HG03097 (cell line): ENCODE measurements at regions not wholly inside any gene's neighbourhood (a gene's known extent, or its start where the extent isn't known, plus 50 kb on each side); places are given as distances from the start of the nearest gene placed in this dataset.
A peak's percentile ranks its signal among the peaks of the same experiment; 100 is the strongest.
"Not testable (repeated sequence)": the region's sequence is repeated elsewhere in the genome, so short reads cannot be mapped to it uniquely, and the experiment has no call there.

Source experiments
- ATAC-seq: cut with Tn5 transposase; IDR thresholded peaks from one replicate; pipeline ENCODE4 v1.9.1; 2021; ENCODE audit not compliant: unreplicated experiment, low FRiP score

DNA sequence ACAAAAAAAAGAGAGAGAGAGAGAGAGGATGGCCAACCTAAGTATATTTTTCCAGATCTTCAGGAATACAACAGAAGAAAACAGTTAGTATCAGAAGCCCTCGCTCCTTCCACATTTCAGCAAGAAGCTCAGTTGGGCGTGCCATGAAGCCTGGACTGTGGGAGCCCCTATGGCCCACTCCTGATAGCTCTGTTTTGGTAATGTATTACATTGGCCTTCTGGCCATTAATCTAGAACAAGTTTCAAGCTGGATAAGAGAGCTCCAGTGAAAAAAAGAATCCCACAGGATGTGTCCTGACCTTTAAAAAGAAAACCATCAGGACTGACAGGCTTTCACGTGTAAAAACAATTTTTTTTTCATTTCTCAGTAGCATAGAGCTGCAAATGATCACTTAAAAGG lies 197.9 kb downstream of the ICOS start:
- ATAC-seq = no peak

GRCh38 chr2:204135752-204136151 lies 199.2 kb downstream of the ICOS start:
- no peak for ATAC-seq

DNA sequence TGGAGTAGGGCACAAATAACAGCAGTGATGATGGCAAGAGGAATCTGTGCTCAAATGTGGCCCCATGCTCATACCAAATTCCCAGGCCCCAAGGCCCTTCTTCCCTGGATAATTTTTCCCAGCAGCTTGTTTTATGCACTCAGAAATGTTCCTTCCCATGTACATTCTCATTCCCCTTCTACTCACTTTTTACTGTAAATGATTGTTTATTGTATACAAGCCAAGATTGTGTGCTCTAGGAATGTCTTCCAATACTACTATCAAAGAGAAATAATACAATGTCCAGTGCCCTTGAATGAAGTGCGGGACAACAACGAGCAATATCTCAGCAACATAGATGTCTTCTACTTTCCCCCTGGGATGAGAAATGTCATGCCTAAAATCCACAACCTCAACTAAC lies 201.6 kb downstream of the ICOS start:
- ATAC-seq = no peak

GRCh38 chr2:204140246-204140645 lies 203.7 kb downstream of the ICOS start:
- ATAC-seq = no peak

GRCh38 chr2:204143216-204144014 lies 206.9 kb downstream of the ICOS start:
- no peak for ATAC-seq

DNA sequence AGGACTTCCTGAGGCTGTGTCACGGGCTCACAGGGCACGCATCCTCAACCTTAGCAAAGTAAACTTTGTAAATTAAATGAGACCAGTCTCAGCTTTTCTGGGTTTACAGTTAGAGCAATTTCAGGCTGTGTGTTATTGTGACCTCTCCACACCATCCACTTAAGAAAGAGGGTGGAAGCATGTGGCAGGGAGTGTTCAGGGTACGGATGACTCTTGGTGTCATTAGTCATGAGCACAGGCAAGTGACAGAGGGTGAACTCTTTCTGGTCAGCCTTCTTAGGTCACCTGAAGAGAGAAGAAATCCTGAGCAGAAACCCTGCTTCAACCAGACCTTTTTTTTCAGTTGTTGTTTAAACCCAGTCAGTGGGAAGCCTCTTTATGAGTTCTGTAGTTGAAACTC lies 207.9 kb downstream of the ICOS start:
- no peak for ATAC-seq

- ATAC-seq = peak; percentile 88
Observed at GRCh38 chr2:204145263-204145751, 208.7 kb downstream of the ICOS start.

DNA sequence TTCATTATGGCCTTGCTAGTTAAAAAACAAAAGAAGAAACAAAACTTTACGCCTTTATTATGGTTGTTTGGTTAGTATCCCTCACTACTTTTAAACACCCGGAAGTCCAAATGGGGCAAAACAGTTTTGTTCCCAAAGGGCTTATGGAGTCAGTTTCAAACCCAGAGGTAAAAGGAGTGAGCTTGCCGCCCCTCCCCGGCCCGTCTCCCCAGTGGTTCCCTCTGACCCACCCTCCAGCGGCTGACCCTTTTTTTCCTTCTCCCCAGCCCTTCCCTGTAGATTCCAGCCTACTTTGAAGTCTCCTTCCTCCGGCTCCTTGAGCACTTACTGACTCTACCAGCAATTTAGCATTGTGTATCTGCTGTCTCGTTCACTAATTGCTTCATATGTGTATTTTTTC lies 209.2 kb downstream of the ICOS start:
- ATAC-seq = no peak

GRCh38 chr2:204147040-204147439 lies 210.5 kb downstream of the ICOS start:
- not testable (repeated sequence) for ATAC-seq

DNA sequence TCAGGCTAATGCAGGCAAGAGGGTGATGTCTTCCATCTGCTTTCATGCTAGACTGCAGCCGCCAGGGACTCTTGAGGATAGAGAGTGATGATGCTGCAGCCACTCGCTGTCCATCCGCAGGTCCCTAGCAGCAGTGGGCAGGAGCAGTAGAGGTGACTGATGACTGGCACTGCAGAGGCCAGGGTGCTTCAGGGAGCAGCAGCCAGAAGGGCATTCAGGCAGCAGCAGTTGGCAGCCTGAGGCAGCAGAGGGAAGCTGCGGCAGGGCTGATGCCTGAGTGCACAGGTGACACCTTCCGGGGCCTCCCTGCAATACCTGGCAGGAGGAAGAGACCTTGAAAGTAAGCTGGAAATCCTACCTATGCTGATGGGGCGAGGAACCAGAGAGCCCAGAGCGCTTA lies 214.2 kb downstream of the ICOS start:
- ATAC-seq = no peak

GRCh38 chr2:204152616-204153015 lies 216.1 kb downstream of the ICOS start:
- ATAC-seq = no peak

DNA sequence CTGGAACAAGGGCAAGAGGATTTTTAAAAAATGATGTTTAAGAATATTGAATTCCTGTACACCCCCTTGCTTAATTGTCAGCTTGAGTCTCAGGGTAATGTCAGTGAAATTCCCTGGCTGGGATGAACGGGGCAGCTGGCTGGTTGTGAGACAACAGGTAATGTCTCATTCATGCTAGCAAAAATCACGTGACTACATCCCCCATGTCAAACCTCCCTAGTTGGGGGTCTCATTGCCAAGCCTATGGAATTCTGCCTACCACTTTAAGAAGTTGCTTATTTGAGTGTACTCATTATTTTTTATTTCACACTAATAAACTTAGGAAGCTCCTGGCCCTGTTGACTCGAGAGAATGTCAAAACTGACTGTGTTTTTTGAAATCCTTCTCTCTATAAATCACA lies 218.3 kb downstream of the ICOS start:
- ATAC-seq = no peak

GRCh38 chr2:204156456-204156855 lies 219.9 kb downstream of the ICOS start:
- ATAC-seq = no peak

- ATAC-seq = no peak
Observed at GRCh38 chr2:204157684-204158083, 221.1 kb downstream of the ICOS start.

DNA sequence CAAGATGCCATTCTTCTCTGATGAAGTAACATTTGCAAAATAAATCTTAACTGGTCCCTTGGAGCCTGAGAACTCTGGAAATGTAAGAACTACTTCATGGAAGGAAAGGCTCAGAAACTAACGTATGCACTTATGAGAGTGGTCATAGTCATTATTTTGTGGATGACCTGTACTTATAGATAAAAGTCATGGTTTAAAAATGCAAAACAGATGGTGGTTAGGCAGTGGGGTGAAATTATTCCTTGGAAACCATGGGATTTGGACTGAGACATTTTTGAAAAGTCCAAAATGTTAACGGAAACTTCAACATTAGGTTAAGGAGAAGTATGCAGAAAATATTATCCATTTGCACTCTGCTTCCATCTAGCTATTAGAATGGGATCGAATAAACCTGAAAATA lies 223.0 kb downstream of the ICOS start:
- no peak for ATAC-seq

GRCh38 chr2:204160989-204161388 lies 224.4 kb downstream of the ICOS start:
- ATAC-seq = no peak

GRCh38 chr2:204161886-204162285 lies 225.3 kb downstream of the ICOS start:
- ATAC-seq = no peak

GRCh38 chr2:204166961-204167360 lies 230.4 kb downstream of the ICOS start:
- ATAC-seq = no peak

DNA sequence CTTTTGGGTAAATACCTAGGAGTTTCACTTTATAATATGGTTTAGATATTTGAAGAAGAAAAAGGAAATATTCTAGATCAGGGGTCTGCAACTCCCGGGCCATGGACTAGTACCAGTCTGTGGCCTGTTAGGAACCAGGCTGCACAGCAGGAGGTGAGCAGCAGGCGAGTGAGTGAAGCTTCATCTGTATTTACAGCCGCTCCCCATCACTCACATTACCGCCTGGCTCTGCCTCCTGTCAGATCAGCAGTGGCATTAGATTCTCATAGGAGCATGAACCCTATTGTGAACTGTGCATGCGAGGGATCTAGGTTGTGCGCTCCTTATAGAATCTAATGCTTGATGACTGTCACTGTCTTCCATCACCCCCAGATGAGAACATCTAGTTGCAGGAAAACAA lies 231.1 kb downstream of the ICOS start:
- not testable (repeated sequence) for ATAC-seq

GRCh38 chr2:204170411-204170810 lies 233.8 kb downstream of the ICOS start:
- ATAC-seq = no peak

GRCh38 chr2:204171432-204172144 lies 235.0 kb downstream of the ICOS start:
- no peak for ATAC-seq

- no peak for ATAC-seq
Observed at GRCh38 chr2:204172145-204172600, 235.6 kb downstream of the ICOS start.
